AG10803 (cell line): ENCODE measurements at regions not wholly inside any gene's neighbourhood (a gene's known extent, or its start where the extent isn't known, plus 50 kb on each side); places are given as distances from the start of the nearest gene placed in this dataset.
A peak's percentile ranks its signal among the peaks of the same experiment; 100 is the strongest.
"Not testable (repeated sequence)": the region's sequence is repeated elsewhere in the genome, so short reads cannot be mapped to it uniquely, and the experiment has no call there.

Experiments
- DNase-seq: peaks from one replicate; pipeline ENCODE4 v3.0.0; 2010; ENCODE audit warnings: low read depth
- H3K4me3 ChIP-seq: 2 replicates; pipeline ENCODE4 v1.5.1; 2011; ENCODE audit warnings: mild to moderate bottlenecking, low read length, control low read depth
- CTCF ChIP-seq: conservative IDR thresholded peaks from 2 replicates; pipeline ENCODE4 v1.5.1; 2011; ENCODE audit warnings: mild to moderate bottlenecking, low read length, control low read depth, inconsistent platforms

GRCh38 chr21:43284700-43285099 lies 115.9 kb downstream of the CRYAA start:
- no peak for DNase-seq
- no peak overlapping the region for H3K4me3 ChIP-seq
- TF ChIP-seq CTCF = no peak

GRCh38 chr21:43284238-43284637 lies 115.4 kb downstream of the CRYAA start:
- TF ChIP-seq CTCF = no peak

GRCh38 chr21:43283925-43284221 lies 115.1 kb downstream of the CRYAA start:
- not testable (repeated sequence) for DNase-seq, H3K4me3 ChIP-seq

More at GRCh38 chr21:43284238-43284637, 115.4 kb downstream of the CRYAA start:
- no peak for DNase-seq
- no peak overlapping the region for H3K4me3 ChIP-seq

DNA sequence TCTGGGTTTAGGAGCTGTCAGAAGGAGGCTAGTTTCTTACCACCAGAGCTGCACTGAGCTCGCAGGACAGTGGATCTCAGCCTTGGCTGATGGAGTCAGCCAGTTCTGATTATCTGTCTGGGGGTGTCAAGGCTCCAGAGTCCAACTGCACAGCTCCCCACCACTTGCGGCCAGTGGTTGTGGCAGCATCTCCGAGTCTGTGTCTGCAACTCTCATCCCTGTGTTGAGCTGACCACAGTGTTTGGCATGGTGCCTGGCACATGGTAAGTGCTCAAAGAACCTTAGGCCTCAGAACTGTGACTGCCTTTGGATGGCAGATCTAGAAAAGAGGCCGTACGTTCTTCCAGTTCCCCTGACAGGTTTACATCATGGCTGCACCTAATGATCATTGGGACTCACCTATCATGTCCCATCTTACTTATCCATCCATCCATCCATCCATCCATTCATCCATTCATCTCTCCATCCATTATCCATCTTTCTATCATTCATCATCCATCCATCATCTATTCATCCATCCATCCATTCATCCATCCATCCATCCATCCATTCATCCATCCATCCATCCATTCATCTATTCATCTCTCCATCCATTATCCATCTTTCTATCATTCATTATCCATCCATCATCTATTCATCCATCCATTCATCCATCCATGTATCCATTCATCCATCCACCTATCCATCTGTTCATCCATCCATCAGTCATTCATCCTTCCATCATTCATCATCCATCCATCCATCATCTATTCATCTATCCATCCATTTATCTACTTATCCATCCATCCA lies 114.5 kb downstream of the CRYAA start:
- no peak overlapping the region for H3K4me3 ChIP-seq
- peak; percentile 14 for DNase-seq
- no peak for TF ChIP-seq CTCF

GRCh38 chr21:43282358-43283120 lies 113.7 kb downstream of the CRYAA start:
- no peak for TF ChIP-seq CTCF
- H3K4me3 ChIP-seq = no peak overlapping the region
- no peak for DNase-seq

DNA sequence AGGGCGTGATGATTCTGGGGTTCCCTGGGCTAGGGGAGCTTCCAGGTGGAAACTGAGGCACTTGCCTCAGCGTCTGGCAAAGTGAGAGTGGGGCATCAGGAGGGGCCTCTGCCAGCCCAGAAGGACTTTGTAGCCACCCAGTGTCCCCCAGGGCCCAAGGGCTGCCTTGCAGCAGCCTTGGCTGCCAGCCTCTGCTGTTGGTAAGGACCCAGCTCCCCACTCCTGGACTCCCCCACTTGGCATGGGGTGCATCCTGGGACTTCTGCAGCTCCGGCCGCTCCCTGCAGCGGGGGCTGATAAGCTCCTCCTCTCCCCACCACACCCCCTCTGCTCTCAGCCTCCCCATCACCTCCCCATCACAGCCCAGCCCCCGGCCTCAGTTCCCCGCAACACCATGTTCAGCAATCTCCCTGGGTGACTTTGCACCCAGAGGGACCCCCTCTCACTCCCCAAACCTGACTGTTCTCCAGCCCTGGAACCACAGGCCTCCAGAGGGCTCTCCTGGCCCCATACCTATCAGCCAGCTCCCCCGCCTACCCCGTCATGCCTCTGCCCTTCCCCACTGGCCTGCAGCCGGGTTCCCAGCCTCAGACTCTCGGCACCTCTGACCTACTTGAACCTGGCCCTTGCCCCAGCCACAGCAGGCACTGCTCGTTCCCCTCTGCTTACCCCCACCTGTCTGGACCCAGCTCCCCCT lies 113.0 kb downstream of the CRYAA start:
- no peak for DNase-seq
- H3K4me3 ChIP-seq = no peak overlapping the region
- no peak for TF ChIP-seq CTCF

- TF ChIP-seq CTCF = no peak
- no peak for DNase-seq
- no peak overlapping the region for H3K4me3 ChIP-seq
These were observed 112.3 kb downstream of the CRYAA start for GRCh38 chr21:43280949-43281633.
